Endothelial cell of hepatic sinusoid (primary cell): ENCODE measurements at regions not wholly inside any gene's neighbourhood (a gene's known extent, or its start where the extent isn't known, plus 50 kb on each side); places are given as distances from the start of the nearest gene placed in this dataset.
"Not testable (repeated sequence)": the region's sequence is repeated elsewhere in the genome, so short reads cannot be mapped to it uniquely, and the experiment has no call there.

Source experiments
- in situ Hi-C: cut with HindIII; loops from 2 replicates; pipeline ENCODE4 v1.10.0; 2017; ENCODE audit warnings: low sequenced_read_pairs

DNA sequence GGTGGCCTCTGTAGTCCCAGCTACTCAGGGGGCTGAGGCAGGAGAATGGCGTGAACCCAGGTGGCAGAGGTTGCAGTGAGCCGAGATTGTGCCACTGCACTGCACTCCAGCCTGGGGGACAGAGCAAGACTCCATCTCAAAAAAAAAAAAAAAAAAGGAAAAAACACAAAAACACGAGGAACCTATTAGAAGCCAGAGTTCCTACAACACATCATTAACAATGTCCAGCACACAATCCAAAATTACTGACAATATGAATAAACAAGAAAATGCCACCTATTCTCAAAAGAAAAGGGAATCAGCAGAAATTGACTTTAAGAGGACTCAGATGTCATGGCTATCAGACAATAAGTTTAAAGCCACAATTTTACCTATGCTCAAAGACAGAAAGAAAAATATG lies 57.3 kb upstream of the HS3ST3A1 start:
- in situ Hi-C loops, result not testable (repeated sequence)

DNA sequence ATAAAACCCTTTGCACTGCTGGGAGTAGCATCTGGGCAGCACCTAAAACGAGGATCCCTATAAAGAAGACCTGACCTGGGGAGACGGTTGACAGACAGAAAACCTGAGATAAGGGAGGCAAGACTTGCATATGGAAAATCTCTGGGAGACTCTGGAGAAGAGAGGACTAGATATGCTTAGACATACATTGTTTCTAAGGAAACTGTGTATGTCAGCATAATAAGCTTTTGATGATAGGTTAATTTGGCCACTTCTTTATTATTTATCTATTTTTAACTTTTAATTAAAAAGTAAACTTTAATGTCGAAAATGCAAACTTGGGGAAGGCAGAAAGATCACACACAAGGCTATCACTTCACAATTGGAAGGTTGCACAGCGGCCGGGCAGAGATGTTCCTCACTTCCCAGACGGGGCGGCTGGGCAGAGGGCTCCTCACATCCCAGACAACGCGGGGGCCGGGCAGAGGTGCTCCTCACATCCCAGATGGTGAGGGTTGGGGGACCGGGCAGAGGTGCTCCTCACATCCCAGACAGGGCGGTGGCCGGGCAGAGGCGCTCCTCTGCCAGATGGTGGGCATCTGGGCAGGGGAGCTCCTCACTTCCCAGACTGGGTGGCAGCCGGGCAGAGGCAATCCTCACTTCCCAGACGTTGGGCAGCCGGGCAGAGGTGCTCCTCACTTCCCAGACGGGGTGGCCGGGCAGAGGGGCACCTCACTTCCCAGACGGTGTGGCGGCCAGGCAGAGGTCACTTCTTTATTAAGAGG lies 64.3 kb upstream of the HS3ST3A1 start:
- in situ Hi-C loops, result no loop called here

DNA sequence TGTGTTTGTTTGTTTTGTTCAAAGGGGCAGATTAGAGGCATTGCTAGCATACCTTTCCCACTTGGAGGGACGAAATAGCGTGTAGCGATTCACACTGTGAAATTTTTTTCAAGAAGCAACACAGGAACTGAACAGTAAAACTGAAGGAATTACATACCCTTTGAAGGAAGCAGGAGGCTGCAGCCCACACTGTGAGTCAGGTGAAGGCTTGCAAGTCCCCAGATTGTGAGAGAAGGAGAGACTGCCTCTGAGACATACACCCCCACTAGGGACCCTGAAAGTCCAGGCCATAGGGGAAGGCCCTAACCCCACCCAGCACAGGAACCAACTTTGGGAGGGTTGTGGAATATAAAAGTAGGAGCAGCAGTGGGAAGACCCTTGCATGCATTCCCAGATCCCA lies 69.6 kb upstream of the HS3ST3A1 start:
- in situ Hi-C loops, result no loop called here

DNA sequence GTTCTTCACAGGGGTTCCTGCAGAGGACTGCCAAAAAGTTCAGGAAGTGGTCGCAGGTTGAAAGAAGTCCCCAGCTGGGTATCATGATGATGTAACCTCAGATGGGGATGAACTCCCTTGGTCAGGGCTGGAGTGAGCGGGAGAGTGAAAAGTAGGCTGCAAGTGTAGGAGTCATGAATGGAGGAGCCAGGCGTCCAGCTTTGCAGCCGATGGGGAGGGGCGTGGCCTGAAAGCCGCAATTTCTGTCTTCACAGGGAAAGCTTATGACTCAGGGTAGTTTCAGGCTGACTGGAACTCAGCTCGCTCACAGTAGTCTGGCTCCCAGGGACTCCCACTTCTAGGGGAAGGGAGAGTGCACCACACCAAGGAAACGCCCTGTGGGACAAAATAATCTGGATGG lies 70.0 kb upstream of the HS3ST3A1 start:
- in situ Hi-C loops, result no loop called here

DNA sequence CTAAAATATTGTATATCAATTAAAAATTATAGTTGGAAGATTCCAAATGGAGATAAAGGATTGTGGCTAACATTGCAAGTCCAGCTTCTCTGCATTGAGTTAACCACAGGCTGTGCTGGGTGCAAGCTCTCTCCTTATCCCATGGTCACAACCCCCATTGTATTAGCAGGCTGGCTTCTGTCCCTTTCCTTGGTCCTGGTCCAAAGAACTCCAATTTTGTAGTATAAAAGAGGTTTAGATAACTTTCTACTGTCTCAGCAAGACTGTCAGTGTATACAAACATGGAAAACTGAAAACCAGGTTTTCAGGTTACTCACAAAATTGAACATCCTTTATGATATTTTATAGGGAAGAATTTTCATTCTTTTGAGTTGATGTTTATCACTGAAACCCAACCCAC lies 76.6 kb upstream of the HS3ST3A1 start:
- in situ Hi-C loops, result no loop called here

DNA sequence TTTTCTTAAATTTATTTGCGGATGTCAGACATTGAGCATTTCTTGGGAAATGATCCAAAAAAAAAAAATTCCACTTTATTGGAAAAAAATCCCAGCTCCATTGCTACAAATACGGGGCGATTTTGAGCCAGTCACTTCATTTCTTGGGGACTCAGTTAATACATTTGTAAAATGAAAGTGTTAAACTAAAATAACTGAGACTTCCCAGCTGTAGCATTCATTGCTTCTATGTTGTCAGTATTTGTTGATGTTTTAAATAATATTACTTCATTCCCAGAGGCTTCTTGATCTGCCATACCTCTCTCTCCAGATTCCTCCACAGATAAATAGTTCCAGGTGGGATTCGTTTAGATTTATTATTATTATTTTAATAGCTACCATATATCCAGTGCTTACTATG lies 77.1 kb upstream of the HS3ST3A1 start:
- in situ Hi-C loops, result no loop called here

DNA sequence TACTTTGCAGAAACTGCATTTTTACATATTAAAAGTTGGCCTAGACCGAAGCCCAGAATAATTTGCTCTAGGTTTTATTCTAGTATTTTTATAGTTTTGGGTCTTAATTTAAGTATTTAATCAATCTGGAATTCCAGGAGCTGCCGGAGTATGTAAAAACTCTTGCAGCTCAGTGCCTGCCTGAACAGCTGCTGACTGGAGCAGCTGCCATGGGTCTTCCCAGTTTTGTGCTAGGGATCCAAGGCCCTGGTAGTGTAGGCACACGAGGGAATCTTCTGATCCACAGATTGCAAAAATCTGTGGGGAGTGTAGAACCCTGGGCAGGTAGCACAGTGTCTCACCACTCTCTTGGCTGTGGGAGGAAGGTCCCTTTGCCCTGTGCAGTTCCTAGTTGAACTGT lies 87.0 kb upstream of the HS3ST3A1 start:
- in situ Hi-C loops, result loop anchor here (5.0 kb wide), 1 partner anchor 54 kb away; no protein-coding TSS in a partner anchor

DNA sequence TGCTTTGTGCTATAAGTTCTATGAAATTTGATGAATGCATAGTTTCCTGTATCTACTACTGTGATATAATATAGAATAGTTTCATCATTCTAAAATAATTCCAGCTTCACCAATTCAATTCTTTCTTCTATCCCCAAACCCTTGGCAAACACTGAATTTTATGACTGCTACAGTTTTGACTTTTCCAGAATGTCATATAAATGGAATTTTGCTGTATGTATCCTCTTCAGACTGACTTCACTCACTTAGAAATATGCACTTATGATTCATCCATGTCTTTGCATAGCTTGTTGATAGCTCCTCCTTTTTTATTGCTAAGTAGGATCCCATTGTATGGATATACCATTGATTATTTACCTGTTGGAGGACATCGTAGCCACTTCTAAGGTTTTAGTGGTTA lies 89.1 kb upstream of the HS3ST3A1 start:
- in situ Hi-C loops, result no loop called here

DNA sequence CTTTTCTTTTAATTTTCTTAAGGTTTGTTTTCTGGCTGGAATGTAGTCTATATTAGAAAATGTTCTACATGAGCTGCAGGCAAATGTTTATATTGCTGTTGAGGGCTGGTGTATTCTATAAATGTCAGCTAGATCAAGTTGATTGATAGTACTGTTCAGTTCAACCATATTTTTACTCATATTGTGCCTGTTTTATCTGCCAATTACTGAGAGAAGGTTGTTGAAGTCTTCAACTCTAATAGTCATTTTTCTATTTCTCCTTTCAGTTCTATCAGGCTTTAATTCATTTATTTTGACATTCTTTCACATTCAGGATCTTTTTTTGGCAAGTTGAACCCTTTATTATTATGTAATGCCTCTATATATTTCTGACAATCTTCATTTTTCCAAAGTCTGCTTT lies 93.2 kb upstream of the HS3ST3A1 start:
- in situ Hi-C loops, result no loop called here

DNA sequence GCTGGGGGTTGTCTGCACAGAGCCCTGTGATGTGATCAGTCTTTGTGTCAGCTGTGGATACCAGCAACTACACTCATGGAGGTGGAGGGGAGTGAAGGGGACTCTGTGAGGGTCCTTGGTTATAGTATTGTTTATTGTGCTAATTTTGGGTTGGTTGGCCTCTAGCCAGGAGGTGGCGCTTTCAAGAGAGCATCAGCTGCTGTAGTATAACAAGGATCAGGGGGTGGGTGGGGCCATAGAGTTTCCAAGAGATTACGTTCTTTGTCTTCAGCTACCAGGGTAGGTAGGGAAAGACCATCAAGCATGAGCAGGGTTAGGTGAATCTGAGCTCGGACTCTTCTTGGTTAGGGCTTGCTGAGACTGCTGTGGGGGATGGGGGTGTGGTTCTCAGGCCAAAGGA lies 97.1 kb upstream of the HS3ST3A1 start:
- in situ Hi-C loops, result no loop called here

DNA sequence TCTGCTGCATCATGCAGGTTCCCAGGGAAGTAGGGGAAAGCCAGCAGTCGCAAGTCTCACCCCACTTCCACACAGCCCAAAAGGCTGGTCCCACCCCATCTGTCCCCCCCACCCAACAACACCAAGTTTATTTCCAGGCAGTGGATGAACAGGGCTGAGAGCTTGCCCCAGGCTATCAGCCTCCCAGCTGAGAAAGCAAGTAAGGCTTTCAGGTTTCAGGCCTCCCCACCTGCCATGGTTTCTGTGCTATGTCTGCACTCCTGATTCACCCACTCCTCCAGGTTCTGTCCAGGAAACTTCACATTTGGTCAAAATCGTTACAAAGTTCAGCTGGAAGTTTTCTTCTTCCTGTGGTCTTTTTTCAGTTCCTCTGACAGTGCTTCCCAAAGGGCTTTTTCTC lies 97.5 kb upstream of the HS3ST3A1 start:
- in situ Hi-C loops, result no loop called here

DNA sequence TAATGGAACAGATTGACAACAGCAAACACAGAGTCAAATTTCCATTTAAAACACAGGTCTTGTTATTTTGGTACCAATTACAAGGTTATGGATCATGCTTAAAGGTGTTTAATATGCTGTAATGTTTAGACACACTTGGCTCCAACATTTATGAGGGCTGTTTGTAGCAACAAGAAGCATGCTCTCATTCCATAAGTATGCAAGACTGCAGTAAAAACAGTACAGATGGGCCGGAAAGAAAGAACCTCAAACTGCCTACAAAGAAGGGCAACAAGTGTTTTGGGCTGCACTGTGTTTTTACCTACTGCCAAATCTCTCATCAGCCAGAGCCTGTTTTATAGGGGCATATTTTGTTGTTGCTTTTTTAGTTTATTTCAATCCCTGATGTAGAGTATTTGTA lies 100.5 kb upstream of the HS3ST3A1 start:
- in situ Hi-C loops, result no loop called here

DNA sequence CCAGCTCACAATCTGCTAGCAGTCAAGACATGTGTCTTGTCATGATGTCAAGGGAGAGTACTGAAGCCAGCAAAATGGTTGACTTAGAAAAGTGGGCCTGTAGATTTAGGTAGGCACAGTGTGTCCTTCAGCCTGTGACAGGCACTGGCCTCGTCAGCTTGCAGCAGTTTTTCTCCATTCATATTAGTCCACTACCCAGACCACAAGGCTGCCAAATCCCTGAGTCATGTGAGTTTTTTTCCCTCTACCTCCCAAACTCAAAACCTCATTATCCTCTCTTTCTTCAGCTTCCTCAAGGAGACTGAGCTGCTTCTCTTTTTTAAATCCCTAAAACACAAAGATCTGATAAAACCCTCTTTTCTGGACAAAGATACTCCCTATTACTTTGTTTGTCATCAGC lies 102.6 kb upstream of the HS3ST3A1 start:
- in situ Hi-C loops, result no loop called here

DNA sequence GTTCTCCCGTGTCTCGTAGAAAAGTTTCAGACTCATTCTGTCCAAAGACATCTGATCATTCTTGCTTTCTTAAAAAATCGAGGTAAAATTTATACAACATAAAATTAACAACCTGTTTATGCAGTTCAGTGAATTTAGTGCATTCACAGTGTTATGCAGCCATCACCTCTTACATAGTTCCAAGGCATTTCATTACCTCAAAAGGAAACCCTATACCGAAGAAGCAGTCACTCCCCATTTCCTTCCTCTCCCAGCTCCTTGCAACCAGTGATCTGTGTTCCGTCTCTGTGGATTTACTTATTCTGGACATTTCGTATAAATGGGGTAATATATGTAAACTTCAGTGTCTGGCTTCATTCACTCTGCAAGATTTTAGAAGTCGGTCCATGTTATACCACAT lies 103.5 kb upstream of the HS3ST3A1 start:
- in situ Hi-C loops, result no loop called here

DNA sequence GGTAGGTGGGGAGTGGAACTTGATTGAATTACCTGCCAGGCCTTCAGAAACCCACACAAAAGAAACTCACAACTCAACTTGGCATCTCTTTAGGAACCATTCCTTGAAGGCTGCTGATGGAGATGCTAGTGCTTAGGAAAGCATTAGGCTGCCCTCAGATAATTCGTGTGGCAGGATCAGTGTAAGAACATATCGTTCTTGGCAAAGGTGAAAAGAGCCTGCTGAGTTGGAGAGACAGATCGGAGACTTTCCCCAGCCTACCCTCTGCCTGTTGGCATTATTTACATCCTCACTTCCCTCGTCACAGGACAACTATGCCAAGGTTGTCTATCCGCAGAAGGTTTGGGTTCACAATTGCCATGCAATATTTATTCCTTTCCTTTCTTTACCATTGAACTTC lies 120.0 kb upstream of the HS3ST3A1 start:
- in situ Hi-C loops, result no loop called here

DNA sequence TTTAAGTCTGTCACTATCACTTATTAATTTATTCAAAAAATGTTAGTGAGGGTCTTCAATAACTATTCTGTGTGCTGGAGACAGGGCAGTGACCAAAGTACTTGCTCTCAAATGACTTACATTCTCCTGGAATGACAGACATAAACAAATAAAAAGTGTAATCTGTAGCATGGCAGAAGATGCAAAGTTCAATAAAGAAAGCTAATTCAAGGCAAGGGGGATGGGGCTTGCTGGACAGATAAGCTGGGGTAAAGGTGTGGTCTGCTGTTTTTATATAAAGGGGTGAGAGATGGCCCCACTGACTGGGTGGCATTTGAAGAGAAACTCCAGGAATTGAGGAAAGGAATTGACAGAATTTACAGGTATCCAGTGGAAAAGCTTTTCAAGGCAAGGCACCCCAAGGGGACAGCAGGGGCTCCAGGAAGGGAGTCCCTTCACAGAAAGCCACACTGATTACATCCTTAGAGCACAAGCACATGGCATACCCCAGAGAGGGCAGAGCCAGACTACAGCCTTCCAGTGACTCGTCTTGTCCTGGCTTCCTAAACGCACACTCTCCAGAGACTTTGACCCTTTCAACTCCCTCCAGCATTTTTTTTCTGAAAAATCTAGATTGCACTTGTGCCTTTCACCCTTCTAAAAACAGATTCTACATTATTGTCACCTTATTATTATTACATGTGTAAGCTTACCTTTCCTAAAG lies 123.7 kb upstream of the HS3ST3A1 start:
- in situ Hi-C loops, result no loop called here

DNA sequence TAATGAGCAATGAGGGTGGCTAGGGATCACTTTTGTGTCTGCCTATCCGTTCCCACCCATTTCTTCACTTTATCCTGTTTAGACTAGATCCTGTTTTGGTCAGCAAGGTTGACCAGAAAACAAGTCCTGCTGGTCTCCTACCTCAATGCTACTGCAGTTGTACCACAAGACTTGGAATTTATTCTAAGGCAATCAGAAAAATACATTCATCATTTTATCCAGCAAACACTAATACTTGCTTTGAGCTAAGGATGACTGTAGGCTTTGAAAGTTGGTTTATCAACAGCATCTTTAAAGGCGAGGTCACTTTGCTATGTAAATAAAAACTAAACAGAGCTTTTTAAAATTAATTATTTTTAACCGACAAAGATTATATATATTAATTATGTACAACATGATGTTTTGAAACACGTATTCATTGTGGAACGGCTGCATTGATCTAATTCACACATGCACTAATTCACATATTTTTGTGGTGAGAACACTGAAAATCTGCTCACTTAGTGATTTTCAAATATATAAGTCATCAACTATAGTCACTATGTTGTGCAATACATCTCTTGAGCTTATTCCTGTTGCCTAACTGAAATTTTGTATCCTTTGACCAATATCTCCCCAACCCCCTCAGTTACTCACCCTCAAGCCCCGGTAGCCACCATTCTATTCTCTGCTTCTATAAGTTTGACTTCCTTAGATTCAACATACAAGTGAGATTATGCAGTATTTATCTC lies 125.9 kb upstream of the HS3ST3A1 start:
- in situ Hi-C loops, result no loop called here

DNA sequence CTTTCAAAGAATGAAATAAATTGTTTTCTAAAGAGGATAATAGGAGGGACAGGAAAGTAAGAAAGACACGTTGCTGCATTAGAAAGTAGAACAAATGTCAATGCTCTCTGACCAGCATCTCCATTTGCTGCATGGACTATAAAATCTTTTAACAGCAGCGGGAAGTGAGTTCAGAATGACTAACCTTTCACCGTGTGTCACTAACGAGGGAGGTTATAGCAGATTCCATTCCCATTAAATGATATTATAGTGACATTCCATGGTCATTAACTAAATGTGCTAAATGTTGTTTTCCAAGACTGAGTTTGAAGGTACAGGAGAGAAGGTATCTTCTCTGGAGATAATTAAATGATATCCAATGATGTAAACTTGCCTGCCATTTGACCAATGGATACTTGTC lies 127.1 kb upstream of the HS3ST3A1 start:
- in situ Hi-C loops, result no loop called here

DNA sequence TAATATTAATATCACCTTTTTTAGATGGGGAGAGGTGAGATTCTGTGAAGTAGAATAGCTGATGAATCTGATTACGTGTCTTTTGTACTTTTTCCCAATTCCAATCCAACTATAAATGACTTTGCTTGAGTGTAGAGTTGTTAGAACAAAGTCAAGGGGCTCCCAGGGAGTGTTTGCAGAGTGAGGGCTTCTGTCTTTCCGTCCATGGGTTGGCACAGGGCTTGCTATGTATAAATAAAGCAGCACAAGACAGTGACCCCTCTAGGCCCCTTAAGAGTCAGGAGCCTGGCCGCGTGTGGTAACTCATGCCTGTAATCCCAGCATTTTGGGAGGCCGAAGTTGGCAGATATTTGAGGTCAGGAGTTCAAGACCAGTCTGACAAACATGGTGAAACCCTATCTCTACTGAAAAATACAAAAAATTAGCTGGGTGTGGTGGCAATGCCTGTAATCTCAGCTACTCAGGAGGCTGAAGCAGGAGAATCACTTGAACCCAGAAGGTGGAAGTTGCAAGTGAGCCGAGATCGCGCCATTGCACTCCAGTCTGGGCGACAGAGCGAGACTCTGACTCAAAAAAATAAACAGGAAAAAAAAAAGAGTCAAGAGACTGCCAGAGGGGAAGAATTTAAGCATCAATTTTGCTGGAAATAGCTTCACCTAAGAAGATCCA lies 127.9 kb upstream of the HS3ST3A1 start:
- in situ Hi-C loops, result no loop called here

DNA sequence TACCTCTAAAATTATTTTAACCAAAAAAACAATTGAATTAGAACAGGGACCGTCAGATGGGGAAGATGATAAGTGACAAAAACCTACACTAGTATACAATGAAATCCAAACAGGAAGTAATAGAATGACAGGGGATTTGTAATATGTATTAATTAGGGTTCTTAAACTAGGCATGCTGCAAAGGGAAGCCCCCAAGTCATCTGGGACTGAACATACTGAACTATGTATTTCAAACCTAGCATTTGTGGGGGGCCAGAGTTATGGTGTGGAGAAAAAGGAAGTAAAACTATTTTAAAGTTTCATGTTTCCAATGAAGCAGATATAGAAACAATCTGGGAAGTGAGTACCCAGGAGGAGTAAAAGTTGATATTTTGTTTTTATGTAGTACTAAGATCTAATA lies 133.2 kb upstream of the HS3ST3A1 start:
- in situ Hi-C loops, result no loop called here

DNA sequence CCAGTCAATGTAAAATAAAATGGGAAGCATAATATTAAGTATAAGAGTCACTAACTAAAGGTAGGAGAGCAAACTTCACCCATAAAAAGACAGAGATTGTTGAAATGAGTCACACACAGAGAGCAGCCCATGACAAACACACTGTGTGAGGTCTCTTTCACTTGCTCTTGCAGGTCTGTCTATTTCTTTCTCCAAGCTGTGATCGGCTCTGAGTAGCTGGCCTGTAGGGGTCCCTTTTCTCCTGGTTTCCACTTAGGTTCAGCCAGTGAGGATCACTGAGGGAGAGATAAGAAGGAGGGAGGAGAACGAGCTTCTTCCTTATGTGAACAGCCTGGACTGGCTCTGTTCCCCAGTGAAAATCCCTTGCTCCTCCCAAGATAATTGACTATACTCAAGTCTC lies 133.7 kb upstream of the HS3ST3A1 start:
- in situ Hi-C loops, result no loop called here
